Fibroblast of skin of right biceps (primary cell): ENCODE measurements at regions not wholly inside any gene's neighbourhood (a gene's known extent, or its start where the extent isn't known, plus 50 kb on each side); places are given as distances from the start of the nearest gene placed in this dataset.

Experiments used
- DNase-seq: peaks from one replicate; pipeline ENCODE4 v3.0.0-alpha.2; 2013

DNA sequence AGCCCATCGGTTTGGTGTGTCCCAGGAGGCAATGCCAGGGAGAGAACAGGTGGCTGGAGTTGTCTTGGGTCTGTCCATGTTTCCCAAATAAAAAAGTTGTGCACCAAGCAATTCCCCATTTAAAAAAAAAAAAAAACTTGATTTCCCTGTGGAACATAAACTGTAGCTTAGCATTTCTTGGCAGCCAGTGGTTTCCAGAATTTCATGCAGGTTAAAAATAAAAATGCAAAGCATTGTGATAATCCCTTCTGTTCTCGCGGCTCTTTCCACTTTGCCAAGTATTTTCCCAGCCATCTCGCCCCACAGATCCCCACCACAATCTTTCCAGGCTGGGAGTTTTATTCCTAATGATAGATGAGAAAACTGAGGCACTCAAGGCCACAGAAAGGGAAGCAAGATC is 51.4 kb upstream of the MSX1 start:
- DNase-seq: no peak

DNA sequence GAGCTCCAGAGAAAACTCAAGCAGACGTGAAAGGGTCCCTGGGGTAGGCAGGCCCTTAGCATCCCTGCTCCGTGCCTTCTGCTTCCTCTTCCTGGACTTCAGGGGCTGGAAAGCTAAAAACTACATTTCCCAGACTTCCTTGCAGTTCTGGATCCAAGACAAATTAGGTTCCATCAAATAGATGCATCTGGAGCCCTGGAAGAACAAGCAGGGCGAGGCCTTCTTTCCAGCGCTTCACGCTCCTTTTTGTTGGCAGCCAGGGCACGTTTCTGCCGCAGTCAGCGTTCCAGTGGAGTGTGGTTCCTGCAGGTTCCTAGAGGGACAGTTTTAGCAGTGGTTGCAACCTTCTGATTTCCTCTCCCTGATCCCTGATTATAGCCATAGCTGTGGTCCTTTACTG is 53.6 kb upstream of the MSX1 start:
- no peak for DNase-seq

- DNase-seq: no peak
Observed at GRCh38 chr4:4803912-4804296, 55.6 kb upstream of the MSX1 start.

- peak; percentile 14 for DNase-seq
Observed at GRCh38 chr4:4803216-4803911, 56.1 kb upstream of the MSX1 start.

DNA sequence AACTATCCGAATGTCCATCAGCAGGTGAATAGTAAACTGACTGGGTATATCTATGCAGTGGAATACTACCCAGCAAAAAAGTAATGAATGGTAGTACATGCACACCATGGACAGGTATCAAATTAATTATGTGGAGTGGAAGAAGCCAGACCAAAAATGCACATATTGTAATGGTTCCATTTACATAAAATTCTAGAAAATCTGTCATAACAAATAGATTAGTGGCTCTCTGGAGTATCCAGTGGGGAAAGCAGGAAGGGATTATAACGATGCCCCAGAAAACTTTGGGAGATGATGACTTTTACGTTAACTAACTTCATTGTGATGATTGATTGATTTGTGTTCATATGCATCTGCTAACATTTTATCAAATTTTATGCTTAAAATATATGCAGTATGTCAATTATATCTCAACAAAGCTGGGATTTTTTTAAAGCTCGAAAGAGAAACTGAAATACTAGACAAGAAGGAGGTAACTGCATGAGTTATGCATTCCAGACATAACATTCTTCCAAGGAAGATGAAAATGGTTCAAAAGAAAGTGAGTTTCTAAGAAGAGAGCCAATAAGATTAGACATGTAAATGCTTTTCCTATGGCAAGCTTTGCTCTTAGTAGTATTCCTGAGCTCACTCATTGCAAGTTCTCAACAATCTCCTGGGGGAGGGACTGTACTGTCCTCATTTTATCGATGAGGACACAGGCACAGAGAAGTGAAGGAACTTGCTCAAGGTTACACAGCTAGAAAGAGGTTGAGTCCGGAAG is 58.6 kb upstream of the MSX1 start:
- DNase-seq: peak; percentile 74

GRCh38 chr4:4794421-4794820 is 65.0 kb upstream of the MSX1 start:
- DNase-seq: peak; percentile 28

- DNase-seq: peak; percentile 91
Observed at GRCh38 chr4:4792466-4792865, 67.0 kb upstream of the MSX1 start.

DNA sequence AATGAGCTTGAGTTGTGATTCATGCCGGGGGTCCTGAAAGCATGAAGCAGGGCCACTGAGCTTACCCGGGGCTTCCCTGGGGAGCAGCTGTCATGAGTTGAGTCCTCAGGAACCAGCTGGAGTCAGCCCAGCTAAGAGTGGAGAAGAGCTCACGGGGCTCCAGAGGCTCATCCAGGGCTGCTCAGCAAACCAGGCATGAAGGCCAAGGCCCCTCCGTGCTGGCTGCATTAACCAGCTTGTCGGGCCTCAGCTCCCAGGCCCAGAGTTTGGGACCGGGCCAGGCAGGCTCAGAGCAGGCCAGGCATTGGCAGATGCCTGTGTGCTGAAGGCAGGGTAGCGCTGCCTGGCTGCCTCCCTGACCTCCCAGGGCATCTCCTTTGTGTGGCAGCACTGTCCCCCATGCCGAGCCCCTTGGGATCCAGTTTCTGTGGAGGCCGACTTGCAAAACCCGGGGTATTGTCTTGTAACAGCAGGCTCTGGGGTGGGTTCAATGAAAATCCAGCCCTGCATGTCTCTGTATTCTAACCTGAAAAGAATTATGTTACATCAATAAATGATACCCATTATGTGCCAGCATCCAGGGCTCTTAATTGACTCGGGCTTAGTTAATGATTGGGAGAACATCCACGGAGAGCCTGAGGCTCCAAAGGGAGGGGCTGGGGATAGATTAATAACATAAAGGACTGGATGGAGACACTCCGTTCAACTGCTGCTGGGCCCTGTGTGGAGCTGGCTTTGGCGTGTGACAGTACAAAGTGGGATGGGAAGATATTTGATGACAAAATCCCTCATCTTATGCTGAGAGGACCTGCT is 68.0 kb upstream of the MSX1 start:
- DNase-seq: peak; percentile 93

- DNase-seq: no peak
Observed at GRCh38 chr4:4789462-4789861, 70.0 kb upstream of the MSX1 start.

DNA sequence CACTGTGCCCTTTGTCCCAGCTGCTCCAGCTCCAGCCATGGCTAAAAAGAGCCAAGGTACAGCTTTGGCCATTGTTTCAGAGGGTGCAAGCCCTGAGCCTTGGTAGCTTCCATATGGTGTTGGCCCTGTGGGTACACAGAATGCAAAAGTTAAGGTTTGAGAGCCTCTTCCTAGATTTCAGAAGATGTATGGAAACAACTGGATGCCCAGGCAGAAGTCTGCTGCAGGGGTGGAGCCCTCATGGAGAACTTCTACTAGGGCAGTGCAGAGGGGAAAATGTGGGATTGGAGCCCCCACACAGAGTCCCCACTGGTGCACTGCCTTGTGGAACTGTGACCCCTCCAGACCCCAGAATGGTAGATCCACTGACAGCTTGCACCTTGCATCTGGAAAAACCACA is 70.9 kb upstream of the MSX1 start:
- DNase-seq: no peak

DNA sequence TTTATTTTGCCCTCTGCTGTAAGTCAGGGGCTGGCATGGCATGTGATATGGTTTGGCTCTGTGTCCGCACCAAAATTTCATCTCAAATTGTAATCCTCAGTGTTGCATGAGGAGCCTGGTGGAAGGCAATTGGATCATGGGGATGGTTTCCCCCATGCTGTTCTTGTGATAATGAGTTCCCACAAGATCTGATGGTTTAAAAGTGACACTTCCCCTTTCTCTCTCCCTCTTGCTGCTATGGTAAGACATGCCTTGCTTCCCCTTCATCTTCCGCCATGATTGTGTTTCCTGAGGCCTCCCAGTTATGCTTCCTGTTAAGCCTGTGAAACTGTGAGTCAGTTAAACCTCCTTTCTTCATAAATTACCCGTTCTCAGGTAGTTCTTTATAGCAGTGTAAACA is 72.0 kb upstream of the MSX1 start:
- DNase-seq: no peak

GRCh38 chr4:4784379-4784778 is 75.1 kb upstream of the MSX1 start:
- DNase-seq: no peak

DNA sequence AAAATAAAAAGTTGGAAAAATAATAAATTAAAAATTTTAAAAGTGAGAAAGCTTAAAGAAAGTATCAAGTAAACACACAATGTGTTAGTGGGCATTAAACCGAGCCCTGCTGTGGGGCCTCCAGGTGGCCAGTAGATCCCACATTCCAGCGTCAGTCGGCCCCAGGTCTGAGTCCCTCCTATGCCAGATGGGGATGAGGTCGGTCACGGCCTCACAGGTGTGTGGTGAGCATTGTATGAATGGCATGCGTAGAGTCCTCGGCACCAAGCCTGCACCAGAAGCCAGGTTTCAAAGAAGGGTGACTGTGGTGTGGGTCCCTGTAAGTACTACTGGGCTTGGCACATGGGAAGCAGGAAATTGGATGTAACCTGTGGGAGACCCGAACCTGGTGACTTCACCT is 75.6 kb upstream of the MSX1 start:
- no peak for DNase-seq

DNA sequence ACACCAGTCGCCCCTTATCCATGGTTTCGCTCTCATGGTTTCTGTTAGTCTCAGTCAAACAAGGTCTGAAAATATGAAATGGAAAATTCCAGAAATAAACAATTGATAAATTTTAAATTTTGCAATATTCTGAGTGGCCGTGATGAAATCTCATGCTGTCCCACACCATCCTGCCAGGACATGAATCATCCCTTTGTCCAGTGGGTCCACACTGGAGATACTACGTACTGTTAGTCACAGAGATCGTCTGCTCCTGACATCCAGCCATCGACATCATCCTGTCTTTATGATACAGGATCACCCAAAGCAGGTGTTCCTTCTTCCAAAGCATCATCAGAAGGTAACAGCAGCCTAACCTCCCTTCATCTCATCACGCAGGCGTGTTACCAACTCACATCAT is 76.5 kb upstream of the MSX1 start:
- peak; percentile 37 for DNase-seq

DNA sequence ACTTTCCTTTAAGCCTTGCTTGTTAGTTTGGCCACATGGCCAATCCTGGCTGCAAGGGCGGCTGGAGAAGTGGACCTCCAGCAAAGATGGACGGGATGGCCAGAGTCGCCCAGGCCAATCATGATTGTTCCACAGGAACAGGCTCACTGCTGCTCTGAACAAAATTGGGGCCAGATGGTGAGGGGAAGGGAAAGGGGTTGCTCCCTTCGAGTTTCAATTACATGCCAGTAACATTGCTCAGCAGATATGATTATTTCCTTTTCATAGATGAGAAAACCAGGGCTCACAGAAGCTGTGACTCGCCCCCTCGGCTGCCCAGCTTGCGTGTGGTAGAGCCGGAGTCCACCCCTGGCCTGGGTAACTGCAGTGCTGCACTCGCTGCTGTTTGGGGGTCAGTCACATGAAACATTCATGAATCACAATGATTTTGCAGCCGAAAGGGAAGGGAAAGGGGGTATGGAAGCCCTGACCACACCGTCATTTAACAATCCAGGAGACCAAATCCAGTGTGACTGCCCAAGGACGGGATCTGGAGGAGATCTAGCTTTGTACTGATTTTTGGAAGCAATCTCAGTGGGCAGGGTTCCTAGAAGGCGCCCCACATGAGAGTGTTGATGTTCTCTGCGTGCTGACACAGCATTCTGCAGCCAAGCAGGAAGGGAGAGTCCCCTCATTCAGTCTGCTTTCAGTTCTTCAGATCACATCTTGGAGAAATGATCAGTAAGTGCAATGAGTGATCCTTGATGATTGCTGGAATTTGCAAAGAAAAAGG is 77.3 kb upstream of the MSX1 start:
- peak; percentile 86 for DNase-seq

GRCh38 chr4:4780729-4781244 is 78.7 kb upstream of the MSX1 start:
- DNase-seq: peak; percentile 90

DNA sequence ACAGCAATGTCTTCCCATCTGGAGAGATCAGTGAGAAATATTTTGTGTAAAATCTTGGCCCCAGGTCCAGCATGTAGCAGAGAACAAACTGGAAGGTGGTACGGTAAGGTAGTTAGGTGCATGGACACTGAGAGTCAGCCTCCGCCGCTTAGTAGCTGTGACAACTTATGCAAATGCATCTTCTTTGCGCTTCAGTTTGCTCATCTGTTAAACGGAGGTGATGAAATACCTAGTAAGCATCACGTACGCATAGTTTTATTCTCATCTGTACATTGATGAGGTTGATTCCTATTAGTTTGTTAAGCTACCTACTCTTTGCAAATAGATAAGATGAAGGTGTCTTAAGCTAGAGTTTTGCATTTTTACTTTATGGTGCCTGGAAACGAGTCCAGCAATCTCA is 80.0 kb upstream of the MSX1 start:
- DNase-seq: no peak

GRCh38 chr4:4779054-4779453 is 80.4 kb upstream of the MSX1 start:
- no peak for DNase-seq

GRCh38 chr4:4778554-4778953 is 80.9 kb upstream of the MSX1 start:
- DNase-seq: no peak

DNA sequence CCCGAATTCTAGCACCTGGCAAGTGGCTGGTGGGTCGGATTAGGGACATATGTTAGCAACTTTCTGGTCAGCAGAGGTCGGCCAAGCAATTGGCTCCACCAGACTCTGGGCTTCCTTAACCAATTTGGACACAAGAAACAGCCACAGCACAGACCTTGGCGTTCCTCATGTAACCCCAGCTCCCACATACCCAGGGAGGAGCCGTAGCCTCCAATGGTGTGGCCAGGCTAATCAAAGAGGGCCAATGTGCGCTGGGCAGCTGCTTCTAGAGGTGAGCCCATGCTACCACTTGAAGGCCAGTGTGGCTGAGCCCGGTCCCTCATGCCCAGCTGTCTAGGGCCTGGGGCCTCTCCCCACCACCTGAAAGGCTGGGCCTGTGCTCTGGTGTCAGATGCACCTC is 82.5 kb upstream of the MSX1 start:
- DNase-seq: no peak

- DNase-seq: no peak
Observed at GRCh38 chr4:4776335-4776734, 83.1 kb upstream of the MSX1 start.

DNA sequence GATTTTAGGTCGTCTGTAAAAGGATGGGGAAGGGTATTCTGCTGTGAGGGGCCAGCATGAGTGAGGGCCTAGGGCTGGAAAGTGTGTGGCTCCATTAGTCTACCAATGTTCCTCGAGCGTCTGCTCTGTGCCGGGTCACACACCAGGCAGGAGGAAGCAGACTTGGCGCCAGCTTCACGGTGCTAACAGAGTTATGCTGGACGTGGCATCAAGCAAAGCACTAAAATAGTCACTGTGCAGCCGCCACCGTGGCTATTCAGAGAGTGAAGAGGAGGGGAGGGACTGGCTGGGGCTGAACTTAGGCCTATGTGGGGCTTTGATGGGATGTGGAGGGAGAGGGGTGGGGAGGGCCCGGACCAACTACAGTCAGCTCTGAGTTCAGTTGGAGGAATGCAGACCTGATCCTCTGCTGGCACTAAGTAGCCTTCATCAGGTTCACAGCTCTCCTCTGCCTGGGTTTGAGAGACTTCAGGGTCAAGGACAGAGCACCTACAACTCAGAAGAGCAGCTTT is 83.9 kb upstream of the MSX1 start:
- no peak for DNase-seq

GRCh38 chr4:4772534-4772933 is 86.9 kb upstream of the MSX1 start:
- DNase-seq: no peak
